ENCODE measurements at regions not wholly inside any gene's neighbourhood (a gene's known extent, or its start where the extent isn't known, plus 50 kb on each side); places are given as distances from the start of the nearest gene placed in this dataset.

DNA sequence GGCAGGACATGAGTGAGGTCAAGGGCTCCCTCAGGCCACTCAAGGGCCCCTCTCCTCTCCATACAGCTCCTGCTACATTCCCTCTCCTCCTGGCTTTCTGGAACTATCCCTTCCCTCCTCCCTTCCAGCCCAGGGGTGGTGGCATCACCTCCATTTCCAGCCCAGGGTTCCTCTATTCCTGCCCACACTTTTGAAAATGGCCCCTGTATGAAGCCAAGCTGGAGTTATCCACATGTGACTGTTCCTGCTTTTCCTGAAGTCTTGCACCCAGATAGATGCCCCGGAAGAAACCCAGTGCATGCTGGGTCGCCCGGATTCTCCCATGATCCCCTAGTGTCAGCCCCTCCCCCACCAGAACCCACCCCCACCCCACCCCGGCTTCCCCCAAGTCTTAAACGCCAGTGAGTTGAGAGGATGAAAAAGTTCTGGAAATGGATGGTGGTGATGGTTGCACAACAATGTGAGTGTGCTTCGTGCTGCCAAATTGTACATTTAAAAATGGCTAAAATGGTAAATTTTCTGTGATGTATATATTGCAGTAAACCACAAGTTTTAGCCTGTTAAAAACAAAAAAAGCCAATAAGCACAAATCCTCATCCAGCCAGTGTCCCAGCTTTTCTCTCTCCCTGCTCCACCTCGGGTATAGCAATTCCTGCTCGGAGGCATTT, 136.9 kb downstream of the SCARB1 start:
- DNase-seq (ENCODE audit: low spot score) = no peak
- TF ChIP-seq, protein P1, sequence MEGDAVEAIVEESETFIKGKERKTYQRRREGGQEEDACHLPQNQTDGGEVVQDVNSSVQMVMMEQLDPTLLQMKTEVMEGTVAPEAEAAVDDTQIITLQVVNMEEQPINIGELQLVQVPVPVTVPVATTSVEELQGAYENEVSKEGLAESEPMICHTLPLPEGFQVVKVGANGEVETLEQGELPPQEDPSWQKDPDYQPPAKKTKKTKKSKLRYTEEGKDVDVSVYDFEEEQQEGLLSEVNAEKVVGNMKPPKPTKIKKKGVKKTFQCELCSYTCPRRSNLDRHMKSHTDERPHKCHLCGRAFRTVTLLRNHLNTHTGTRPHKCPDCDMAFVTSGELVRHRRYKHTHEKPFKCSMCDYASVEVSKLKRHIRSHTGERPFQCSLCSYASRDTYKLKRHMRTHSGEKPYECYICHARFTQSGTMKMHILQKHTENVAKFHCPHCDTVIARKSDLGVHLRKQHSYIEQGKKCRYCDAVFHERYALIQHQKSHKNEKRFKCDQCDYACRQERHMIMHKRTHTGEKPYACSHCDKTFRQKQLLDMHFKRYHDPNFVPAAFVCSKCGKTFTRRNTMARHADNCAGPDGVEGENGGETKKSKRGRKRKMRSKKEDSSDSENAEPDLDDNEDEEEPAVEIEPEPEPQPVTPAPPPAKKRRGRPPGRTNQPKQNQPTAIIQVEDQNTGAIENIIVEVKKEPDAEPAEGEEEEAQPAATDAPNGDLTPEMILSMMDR (IDR thresholded peaks at IDR 0.05; ENCODE audit: extremely low read depth, insufficient read depth, missing control alignments) = no peak
- in situ Hi-C loops (cut with MboI; ENCODE audit: low pct_unique_long_range_greater_than_20kb, low sequenced_read_pairs, unreplicated experiment) = no loop called here

DNA sequence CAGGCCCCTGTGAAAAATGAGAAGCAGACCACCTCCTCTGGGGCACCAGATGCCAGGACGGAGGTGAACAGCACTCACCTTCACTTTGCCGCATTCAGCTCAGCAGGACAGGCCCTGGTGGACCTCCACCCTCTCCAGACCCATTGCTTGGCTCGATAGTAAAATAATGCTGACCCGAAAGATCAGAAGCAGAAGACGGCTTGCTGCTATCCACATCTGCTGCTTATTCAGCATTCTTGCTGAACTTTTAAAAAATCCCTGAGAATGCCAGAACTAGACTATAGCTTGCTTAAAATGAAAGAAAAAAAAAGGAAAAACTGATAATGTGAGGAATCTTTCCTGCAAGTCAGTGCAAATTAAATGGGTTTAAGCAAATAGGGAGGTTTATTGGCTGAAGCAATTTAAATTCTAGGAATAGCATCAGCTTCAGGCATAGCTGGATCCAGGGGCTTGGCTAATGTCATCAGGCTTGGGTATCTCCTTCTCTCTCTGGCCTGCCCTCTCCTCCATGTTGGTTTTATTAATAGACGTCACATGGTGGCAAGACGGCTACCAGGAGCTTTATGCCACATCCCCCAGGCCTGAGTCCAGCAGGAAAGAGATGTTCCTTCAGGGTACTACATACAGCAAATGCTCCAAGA, 137.9 kb downstream of the SCARB1 start:
- TF ChIP-seq, protein P1 (IDR thresholded peaks at IDR 0.05; ENCODE audit: extremely low read depth, insufficient read depth, missing control alignments) = no peak
- DNase-seq (ENCODE audit: low spot score) = no peak
- in situ Hi-C loops (cut with MboI; ENCODE audit: low pct_unique_long_range_greater_than_20kb, low sequenced_read_pairs, unreplicated experiment) = no loop called here

DNA sequence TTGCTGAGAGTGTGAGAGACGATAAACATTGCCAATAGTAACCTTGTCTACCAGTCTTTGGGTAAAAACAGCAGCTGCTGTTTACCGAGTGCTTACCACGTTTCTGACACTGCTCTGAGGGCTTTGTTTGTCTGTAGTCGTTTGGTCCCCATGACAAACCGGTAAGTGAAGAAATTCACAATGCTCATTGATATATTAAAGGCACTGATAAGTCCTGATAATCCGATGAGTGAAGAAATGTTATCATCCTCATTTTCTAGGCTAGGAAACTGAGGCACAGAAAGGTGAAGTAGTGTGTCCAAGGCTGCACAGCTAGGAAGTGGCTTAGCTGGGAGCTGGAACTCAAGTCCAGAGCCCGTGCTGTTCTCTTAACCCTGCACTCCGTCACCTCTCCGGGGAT, 138.6 kb downstream of the SCARB1 start:
- in situ Hi-C loops (cut with MboI; ENCODE audit: low pct_unique_long_range_greater_than_20kb, low sequenced_read_pairs, unreplicated experiment) = no loop called here
- no peak for DNase-seq (ENCODE audit: low spot score)
- TF ChIP-seq, protein P1 (IDR thresholded peaks at IDR 0.05; ENCODE audit: extremely low read depth, insufficient read depth, missing control alignments) = no peak

DNA sequence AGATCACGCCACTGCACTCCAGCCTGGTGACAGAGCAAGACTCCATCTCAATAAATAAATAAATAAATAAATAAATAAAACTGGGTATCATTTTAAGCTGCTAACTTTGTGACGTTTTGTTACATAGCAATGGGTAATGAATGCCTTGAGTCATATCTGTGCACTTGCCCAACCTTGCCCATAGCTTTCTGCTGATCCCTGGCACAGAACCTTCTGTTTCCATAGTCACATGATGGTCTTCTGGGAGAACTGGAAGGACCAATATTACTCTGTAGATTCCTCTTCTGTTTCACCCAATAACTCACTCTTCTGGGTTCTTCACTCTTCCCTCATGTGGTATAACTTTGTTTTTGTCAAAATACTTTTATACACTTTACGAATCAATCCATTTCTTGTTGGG, 140.8 kb downstream of the SCARB1 start:
- TF ChIP-seq, protein P1 (IDR thresholded peaks at IDR 0.05; ENCODE audit: extremely low read depth, insufficient read depth, missing control alignments) = no peak
- in situ Hi-C loops (cut with MboI; ENCODE audit: low pct_unique_long_range_greater_than_20kb, low sequenced_read_pairs, unreplicated experiment) = no loop called here
- DNase-seq (ENCODE audit: low spot score) = no peak

DNA sequence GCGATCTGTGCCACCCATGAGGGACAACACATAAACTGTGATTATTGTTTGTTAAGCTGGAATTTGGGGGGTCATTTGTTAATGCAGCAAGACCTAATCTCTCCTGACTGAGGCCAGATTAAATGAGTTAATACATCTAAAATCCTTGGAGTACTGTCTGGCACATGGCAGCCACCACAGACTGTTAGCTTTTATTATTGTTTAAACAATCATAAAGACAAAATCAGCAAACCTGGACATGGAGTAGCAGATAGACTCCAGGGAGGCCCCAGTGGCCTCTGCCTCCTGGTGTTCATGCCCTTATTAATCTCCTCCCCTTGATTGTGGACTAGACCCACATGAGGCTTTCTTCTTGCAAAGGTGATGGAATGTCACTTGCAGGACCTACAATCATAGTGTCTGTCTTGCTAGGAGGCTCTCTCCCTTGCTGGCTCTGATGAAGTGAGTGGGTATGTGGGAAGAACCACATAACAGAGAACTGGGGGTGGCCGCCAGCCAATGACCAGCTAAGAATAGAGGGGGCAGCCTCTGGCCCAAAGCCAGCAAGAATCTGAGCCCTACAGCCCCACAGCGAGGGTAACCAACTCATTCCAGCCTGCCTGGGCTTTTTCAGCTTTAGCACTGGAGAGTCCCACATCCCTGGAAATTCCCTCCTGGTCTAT, 142.0 kb downstream of the SCARB1 start:
- TF ChIP-seq, protein P1 (IDR thresholded peaks at IDR 0.05; ENCODE audit: extremely low read depth, insufficient read depth, missing control alignments) = no peak
- in situ Hi-C loops (cut with MboI; ENCODE audit: low pct_unique_long_range_greater_than_20kb, low sequenced_read_pairs, unreplicated experiment) = no loop called here
- no peak for DNase-seq (ENCODE audit: low spot score)

DNA sequence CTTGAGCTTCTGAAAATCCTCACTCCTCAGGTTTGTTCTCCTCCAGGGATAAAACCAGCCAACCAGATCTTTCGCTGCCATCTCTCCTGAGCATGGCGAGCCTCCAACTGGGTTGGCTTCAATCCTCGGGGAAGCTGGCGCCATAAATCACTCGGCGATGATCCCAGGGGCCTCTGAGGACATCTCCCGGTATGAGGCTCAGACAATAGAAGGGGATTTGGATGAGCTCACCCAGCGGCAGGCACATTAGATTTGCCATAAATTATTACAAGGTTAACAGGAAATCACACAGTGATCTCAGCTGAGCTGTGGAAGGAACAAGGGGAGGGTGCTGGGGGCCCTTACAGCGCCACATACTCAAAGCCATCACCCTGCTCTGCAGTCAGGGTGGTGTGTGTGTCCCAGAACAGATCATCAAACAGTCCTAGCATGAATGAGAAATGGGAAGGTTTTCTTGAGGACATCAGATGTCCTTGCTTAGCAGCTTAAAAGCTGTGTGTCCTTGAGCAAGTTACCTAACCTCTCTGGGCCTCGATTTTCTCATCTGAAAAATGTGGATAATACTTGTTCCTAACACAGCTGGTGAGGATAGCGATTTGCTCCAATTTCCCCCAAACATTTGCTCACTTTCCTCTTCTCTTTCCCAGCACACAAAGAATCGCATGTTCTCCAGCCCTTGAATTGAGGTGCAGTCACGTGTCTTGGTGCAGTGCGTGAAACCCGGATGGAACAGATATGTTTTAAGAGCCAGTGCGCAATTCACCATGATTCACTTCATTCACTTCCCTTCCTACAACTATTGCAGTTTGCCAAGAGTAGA, 142.8 kb downstream of the SCARB1 start:
- no peak for DNase-seq (ENCODE audit: low spot score)
- TF ChIP-seq, protein P1 (IDR thresholded peaks at IDR 0.05; ENCODE audit: extremely low read depth, insufficient read depth, missing control alignments) = no peak
- in situ Hi-C loops (cut with MboI; ENCODE audit: low pct_unique_long_range_greater_than_20kb, low sequenced_read_pairs, unreplicated experiment) = no loop called here

All from GM13977 (cell line).